H4 (cell line): ENCODE measurements at regions not wholly inside any gene's neighbourhood (a gene's known extent, or its start where the extent isn't known, plus 50 kb on each side); places are given as distances from the start of the nearest gene placed in this dataset.
"Not testable (repeated sequence)": the region's sequence is repeated elsewhere in the genome, so short reads cannot be mapped to it uniquely, and the experiment has no call there.

ENCODE experiments used
- DNase-seq: peaks from one replicate; pipeline ENCODE4 v3.0.0-alpha.2; 2015; ENCODE audit warnings: low spot score

DNA sequence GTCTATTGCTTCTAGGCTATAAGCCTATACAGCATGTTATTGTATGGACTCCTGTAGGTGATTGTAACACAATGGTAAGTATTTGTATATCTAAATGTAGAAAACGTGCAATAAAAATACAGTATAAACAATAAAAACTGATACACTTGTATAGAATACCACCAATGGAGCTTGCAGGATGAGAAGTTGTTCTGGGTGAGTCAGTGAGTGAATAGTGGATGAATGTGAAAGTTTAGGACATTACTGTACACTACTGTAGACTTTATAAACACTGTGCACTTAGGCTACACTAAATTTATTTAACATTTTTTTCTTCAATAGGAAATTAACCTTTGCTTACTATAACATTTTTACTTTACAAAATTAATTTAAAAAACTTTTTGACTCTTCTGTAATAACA, 679.2 kb upstream of the ZNF804A start:
- no peak for DNase-seq

DNA sequence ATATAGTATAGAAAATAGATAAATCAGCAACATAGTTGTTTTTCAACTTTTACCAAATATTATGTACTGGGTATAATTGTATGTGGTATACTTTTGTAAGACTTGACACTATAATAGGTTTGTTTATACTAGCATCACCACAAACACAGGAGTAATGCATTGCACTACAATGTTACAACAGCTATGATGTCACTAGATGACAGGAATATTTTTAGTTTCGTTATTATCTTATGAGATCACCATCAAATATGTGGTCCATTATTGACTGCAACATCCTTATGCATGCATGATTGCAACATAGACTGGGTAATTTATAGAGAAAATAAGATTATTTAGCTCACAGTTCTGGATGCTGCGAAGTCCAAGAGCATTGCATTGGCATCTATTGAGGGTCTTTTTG, 678.4 kb upstream of the ZNF804A start:
- peak; percentile 6 for DNase-seq

DNA sequence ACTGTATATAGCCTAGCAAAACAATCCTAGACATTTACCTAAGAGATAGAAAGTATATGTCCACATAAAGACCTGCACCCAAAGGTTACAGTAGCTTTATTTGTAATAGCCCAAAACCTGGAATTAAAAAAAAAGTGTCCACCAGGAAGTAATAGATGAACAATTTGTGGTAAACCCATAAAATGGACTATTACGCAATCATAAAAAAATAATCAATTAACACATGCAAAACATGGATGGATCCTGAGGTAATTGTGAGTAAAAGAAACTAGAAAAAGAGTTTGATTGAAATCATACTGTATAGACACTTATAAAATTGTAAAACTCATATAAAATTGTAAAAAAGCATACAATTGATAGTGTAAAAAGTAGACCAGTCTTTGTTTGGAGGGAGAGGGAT, 673.0 kb upstream of the ZNF804A start:
- no peak for DNase-seq

DNA sequence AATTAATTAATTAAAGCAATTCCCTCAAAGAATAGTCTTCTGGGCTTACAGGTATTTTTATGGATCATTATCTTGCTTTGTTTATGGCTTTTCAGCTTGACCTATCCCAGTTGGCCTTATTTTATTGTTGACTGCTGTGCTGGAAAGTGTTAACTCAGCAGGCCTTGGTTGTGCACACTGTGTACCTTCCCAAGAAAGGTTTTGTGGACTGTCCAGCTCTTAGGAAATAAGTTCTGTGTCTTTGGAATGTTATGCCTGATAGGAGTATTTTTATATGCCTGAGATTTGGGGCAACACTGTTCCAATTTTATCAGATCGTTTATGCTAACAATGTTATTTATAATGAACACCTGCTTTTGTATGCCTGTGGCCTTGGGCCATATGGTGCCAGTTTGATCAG, 671.9 kb upstream of the ZNF804A start:
- no peak for DNase-seq

DNA sequence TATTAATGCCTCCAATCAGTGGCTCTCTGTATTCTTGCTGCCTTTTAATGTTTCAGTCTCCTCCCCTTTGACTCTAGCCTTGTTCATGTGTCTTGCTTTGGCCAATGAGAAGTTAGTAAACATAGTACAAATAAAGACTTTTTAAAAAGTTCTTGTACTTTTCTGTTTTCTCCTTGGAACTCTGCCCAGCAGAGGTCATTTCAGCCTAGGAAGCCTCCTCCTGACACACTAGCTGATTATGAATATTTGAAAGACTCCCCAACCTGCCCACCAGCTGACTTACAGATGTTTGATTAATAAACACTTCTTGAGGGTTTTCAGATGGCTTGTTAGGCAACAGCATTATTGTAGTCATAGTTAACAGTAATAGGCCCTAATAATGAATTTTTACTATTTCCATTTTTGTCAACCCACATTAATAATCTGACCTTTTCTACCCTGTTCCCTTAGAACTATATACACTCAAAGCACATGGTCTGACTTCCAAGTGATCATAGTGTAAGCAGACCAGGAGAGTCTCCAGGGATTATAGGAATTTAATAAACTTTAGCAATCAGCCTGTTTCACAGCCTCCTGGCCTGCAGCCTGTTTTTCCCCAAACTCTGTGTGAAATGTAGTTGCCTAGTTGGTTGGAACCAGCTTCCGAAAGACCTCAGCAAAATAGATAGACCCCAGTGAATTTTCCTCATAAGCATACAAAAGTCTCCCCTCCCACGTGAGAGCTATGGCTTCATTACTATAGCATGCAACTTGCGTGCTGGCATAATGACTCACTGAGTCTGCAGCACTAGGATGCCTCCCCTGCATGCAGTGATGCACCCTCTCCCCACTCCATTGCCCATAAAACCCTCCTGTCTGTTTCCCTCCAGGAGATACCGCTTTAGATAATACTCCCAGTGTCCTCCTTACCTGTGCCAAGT, 670.7 kb upstream of the ZNF804A start:
- DNase-seq = no peak

DNA sequence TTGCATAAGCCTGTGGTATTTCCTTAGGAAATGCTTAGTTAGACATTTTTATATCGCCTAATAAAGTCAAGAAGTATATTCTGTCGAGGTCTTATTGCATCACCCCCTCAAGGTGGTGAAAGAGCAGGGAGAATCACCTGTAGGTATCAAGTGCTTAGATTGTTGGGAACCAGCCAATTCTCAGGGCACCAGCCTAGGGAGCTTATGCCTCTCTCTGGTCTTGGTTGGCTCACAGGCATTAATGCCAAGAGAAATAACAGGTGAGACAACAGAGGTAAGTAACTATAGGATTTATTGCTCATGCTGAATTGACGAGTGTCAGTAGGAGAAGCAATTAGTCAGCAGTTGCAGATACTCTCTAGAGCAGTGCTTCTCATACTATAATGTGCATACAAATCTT, 663.3 kb upstream of the ZNF804A start:
- DNase-seq = no peak

DNA sequence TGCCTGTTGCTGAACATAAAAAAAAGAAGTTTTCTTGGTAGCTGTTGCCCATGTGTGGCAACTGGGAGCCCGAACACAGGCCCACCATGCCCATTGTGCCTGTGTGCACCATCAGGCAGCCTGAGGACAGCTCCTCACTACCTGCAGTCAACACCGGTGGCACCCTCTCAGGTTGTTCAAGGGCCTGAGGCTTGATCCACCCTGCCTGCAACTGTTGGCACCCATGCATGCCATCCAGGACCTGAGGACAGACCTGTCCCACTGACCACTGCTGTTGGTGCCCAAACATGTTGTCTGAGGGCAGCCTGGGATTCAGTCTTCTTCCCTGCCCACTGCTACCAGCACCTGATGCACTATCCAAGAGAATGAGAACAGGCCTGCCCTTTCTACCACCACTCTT, 661.1 kb upstream of the ZNF804A start:
- no peak for DNase-seq

DNA sequence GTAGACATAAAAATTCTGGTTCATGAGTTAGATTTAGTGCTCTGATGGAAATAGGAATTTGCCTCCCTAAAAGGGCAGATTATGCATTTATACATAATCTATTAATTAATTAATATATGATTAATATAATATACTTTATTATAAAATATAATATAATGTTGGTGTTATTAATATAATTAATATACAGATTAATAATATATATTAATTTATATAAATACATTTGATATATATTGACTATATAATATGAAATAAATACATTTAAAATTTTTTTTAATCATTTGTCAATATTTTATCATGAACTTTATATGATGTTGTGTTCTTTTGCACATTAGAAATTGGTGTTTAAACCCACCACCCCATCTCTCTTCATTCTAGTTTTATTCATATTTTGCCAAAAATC, 652.1 kb upstream of the ZNF804A start:
- no peak for DNase-seq

DNA sequence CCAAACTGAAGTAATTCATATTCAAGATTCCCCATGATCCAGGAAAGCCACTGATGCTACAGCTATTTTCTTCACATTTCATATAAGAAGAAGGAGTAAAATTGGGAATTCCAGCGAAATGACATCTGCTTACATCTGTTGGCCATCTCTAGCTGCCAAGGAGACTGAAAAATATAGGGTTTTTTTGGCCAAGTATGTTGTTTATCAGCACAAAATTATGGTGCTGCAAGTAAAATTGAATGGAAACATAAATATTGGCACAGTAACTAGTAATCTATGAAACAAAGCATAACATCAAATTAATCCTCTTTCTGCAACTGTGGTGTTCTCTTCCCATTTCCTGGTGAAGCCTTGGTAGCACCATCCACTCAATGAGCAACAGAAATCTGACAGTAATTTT, 649.5 kb upstream of the ZNF804A start:
- DNase-seq = no peak

DNA sequence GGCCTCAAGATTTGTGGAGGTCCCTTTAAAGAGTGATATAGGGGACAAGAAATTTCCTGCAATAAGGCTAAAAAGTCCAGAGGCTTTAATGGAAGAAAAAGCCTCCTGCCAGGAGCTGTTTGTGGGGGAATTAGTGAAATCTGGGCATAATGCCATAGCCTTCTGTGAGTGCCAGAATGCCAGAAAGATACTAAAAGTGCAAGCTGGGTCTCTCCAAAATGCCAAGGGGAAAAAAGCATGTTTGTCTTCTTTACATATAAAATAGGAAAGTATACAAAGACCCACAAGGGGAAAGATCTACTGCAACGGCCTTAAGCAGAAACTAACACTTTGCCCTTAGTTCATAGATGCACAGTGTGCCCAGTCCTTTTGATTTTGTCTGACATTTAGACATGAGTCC, 647.7 kb upstream of the ZNF804A start:
- DNase-seq = peak; percentile 44

DNA sequence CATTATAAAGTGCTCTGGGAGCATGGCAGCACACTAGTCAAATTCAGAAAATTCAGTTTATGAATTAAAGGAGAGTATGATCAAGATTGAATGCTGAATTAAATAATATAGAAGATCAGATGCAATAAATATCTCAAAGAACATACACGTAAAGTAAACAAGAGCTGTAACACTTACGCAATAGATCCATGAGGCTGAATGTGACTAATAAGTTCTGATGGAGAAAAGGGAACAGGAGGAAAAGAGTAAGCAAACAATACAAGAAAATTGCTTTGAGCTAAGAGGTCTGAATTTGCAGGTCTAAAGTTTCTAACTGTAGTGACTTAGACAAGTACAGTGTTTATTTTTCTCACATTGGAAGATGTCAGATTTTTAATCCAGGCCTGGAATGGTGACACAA, 646.7 kb upstream of the ZNF804A start:
- peak; percentile 51 for DNase-seq

DNA sequence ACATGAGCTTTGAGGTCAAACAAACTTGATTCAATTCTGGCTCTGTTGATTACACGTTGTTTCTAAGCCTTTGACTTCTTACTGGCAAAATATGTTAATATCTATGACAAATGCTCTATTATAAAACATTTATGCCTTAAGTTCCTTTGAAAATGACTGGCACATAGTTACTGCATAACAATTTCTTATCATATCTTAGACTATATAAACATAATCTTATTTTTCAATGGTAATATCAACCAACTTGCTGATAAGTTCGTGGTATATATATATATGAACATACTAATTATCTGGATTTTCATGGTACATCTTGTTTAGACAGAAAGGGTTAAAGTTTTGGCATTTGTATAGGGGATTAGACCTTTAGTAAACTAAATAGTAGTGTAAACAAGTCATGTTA, 645.6 kb upstream of the ZNF804A start:
- no peak for DNase-seq

DNA sequence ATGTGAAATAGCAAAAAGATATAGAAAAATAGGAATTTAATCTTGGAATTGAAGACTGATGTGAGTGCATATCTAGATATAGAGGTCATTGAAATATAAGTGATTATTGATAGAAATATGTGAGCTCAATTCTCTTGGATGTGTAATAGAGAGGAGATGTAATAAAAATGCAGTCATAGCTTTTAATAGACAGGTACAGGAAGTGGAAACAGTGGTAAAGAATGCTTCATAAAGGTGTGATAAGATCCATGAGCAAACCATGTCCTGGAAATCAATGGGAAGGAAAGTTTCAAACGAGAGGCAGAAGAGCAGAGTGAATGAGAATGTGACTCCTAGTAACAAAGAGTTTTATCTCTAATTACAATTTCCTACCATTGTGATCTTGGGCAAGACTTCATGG, 634.7 kb upstream of the ZNF804A start:
- no peak for DNase-seq

DNA sequence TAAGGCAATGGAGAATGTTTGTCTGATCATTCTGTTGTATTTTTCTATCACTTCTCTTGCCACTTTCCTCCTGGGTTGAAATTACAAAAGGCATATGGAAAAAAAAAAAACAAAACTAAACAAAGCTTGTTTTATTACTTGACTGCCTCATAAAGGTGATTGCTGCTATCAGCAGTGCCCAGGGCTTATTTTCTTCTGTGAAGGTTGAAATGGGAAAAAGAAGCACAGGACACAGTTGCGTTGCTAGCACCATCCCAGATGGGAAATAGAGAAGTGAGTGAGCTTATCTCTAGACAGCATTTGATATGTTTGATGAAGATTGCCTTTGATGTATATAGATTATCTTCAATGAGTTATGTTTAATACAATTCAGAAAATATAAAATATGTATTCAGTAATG, 633.8 kb upstream of the ZNF804A start:
- DNase-seq = no peak

DNA sequence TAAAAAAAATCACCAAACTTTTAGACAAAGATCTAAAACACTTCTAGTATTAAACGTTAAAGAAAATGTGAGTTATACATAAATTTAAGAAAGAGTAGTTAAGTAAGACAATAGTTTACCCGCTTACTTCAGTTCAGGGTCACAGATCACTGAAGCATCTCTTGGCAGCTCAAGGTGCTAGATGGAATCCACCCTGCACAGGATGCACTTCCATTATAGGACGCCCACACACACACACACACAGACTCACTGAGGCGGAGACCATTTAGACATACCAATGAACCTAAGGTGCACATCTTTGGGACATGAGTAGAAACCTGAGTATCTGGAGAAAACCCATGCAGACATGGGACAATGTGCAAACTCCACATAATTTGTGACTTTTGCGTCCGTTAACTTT, 630.6 kb upstream of the ZNF804A start:
- no peak for DNase-seq

DNA sequence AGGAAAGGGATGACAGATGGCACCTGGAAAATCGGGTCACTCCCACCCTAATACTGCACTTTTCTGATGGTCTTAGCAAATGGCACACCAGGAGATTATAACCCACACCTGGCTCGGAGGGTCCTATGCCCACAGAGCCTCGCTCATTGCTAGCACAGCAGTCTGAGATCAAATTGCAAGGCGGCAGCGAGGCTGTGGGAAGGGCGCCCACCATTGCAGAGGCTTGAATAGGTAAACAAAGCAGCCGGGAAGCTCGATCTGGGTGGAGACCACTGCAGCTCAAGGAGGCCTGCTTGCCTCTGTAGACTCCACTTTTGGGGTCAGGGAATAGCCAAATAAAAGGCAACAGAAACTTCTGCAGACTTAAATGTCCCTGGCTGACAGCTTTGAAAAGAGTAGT, 622.7 kb upstream of the ZNF804A start:
- DNase-seq = not testable (repeated sequence)

DNA sequence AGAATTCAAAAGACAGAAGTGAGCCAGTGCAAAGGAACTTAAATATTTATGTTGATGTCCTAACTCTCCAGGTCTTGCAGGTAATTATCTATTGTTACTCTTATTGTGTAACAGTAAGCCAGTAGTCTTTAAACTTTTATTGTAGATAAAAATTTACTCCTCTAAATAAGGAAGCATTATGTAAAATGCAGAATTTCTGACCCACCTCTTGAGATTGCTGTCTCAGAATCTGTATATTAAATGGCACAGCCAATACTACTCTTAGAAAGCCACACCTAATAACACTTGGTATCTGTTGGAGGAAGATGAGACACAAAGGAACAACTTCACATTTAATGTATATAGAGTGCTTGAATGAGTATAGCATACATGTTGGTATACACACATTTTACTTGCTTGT, 613.5 kb upstream of the ZNF804A start:
- DNase-seq = no peak

DNA sequence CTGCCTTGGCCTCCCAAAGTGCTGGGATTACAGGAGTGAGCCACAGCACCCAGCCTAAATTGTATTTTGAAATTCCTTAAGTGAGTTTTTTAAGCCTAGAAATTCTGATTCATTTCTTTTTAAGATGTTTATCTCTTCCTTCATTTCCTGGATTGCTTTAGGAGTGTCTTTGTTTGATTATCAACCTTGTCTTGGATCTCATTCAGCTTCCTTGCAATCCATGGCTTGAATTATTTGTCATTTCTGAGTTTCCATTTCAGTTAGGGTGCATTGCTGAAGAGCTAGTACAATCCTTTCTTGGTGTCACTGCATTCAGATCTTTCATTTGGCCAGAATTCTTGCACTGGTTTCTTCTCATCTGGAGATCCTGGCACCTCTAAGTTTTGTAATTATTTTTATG, 606.4 kb upstream of the ZNF804A start:
- no peak for DNase-seq

DNA sequence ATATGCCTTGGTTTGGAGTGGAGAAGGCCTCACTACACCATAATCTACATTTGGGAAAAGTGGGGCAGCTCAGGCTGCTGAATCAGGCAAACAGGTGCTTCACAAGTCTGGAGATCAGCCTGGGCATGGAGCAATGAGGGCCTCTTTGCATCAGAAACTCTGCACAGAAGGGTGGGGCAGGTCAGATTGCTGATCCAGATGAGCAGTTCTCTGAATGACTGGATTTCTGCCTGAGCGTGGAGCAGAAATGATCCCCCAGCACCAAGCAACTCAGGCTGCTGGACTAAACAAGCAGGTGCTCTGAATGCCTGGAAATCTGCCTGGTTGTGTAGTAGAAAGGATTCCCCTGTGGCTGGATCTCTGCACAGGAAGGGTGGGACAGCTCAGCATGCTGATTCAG, 605.3 kb upstream of the ZNF804A start:
- DNase-seq = no peak

DNA sequence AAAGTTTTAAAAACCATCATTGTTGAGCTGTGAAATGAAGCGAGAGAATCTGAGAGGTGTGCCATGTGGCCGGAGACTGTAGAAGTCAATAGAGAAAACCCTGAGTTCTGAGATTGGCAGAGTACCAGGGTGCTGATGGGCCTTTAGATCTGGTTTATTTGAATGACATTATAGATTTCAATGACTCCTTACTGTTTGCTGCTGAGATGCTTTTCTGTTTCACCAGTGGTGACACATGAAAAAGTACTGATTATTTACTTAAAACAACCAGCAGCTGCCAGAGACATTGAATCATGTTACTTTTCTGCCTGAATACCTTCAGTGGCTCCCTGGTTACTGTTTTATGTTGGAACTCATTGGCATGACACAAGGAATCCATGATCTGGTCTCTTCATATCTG, 602.7 kb upstream of the ZNF804A start:
- DNase-seq = peak; percentile 11

DNA sequence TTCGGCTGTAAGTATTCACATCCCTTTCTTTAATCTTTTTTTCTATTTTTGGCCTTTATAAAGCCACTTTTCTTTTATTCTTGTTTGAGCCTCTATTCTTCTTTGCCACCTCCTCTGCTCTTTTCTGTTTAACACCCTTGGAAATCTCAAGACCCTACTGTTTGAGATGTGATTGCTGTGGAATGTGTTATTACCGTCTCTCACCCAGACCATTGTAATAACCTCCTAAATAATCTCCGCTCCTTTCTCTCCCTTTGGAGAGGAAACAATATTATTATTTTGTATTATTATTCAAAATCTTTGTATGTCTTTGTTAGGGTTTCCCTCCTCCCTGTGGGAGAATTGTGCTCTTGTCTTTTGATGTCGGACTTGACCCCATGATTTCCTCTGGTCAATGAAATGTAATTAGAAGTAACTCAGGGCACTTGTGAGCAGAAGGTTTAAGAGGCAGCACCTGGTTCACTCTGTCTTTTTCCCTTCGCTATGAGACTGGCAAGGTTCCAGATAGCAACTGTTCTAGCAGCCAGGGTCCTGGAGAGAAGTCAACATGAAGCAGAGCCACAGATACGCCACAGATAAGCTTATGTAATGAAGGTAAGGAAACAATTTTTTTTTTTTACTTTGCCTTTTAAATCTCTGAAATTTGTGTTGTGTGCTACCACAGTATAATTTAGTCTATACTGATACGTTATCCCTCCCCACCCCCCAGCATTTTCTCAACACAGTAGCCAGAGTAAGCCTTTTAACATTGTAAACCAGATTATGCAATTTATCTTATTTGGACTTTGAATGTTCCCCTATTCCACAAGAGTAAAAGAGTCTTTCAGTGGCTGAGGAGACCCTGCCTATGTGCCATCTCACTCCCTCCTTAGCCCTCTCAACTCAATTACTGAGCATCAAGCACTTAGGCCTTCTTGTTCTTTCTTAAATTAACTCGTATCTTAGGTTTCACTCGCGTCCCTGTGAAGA, 601.2 kb upstream of the ZNF804A start:
- DNase-seq = no peak

DNA sequence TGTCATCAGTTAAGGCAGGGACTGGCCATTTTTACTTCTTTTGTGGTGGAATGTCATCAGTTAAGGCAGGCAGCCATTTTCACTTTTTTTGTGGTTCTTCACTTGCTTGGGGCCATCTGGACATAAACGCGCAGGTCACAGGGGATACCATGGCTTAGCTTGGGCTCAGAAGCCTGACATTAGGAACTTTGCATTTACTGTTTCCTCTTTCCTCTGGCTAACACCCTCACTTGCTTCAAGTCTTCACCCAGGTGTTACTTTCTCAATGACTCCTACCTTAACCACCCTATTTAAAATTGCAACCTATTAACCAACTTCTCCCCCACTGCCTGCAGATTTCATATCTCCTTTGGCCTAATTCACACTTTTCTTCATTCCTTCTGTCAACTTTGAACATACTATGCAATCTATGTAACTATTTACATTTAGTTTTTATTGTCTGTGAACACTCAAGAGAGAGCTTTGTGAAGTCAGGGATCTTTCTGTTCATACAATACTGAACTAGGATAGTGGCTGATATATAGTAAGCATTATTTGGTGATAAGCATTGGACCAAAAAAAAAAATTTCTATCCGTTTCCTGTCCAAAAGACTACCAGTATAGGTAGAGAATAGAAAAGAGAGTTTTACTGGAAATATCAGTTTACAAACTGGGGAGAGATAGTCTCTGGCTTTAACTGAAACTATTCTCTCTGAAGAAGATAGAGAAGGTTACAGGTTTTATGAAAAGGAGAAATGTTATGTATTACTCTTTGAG, 600.1 kb upstream of the ZNF804A start:
- DNase-seq = no peak
